Neural progenitor cell (in vitro differentiated cells): ENCODE measurements at regions not wholly inside any gene's neighbourhood (a gene's known extent, or its start where the extent isn't known, plus 50 kb on each side); places are given as distances from the start of the nearest gene placed in this dataset.

Experiments used
- CTCF ChIP-seq: fragments of 200-600 bp; sonication (generic); IDR thresholded peaks from 2 replicates; pipeline ENCODE4 v1.5.1; 2017; ENCODE audit warnings: antibody characterized with exemption, mild to moderate bottlenecking
- EZH2phosphoT487 ChIP-seq: fragments of 200-600 bp; sonication (generic); IDR thresholded peaks from 2 replicates; pipeline ENCODE4 v1.6.1; 2017; ENCODE audit warnings: antibody characterized with exemption

GRCh38 chr13:38002606-38003005 lies 133.0 kb upstream of the TRPC4 start:
- TF ChIP-seq CTCF (no peak), EZH2phosphoT487 (no peak)
